ENCODE measurements at regions not wholly inside any gene's neighbourhood (a gene's known extent, or its start where the extent isn't known, plus 50 kb on each side); places are given as distances from the start of the nearest gene placed in this dataset.

- H3K4me3 ChIP-seq (ENCODE audit: low read depth in 1 of 2, low read length in 2 of 2), result no peak overlapping the region
- no peaks in the 10 kb centered on the region for H3K4me1 ChIP-seq (ENCODE audit: control insufficient read depth in 2 of 2, insufficient read depth in 2 of 2, low read length in 1 of 2)
- H3K36me3 ChIP-seq (ENCODE audit: control insufficient read depth in 2 of 2, insufficient read depth in 2 of 2, low read length in 1 of 2), result no peaks in the 10 kb centered on the region
- no peaks in the 10 kb centered on the region for H3K27me3 ChIP-seq (ENCODE audit: control insufficient read depth in 1 of 2, insufficient read depth in 2 of 2, low read length in 2 of 2)
- 63 to 80% methylated on average over 3 of the region's 3 CpGs for WGBS, 2 donors
- no peaks in the 10 kb centered on the region for H3K9me3 ChIP-seq (ENCODE audit: control insufficient read depth in 2 of 2, insufficient read depth in 1 of 2, low read depth in 1 of 2, low read length in 1 of 2)
- H3K27ac ChIP-seq (ENCODE audit: low read depth in 2 of 2, low read length in 1 of 2), result no peak overlapping the region
Observed at GRCh38 chr12:3938042-3938544, 64.9 kb upstream of the PARP11 start.

GRCh38 chr12:3935078-3935477 is 61.9 kb upstream of the PARP11 start:
- H3K9me3 ChIP-seq (ENCODE audit: control insufficient read depth in 2 of 2, insufficient read depth in 1 of 2, low read depth in 1 of 2, low read length in 1 of 2), result no peaks in the 10 kb centered on the region
- H3K27me3 ChIP-seq (ENCODE audit: control insufficient read depth in 1 of 2, insufficient read depth in 2 of 2, low read length in 2 of 2), result peaks cover 0 to 1% of the 10 kb centered on the region in 2 donors
- H3K27ac ChIP-seq (ENCODE audit: low read depth in 2 of 2, low read length in 1 of 2), result no peak overlapping the region
- 64 to 69% methylated on average over 5 of the region's 5 CpGs for WGBS, 2 donors
- no peak overlapping the region for H3K4me3 ChIP-seq (ENCODE audit: low read depth in 1 of 2, low read length in 2 of 2)
- H3K4me1 ChIP-seq (ENCODE audit: control insufficient read depth in 2 of 2, insufficient read depth in 2 of 2, low read length in 1 of 2), result no peaks in the 10 kb centered on the region
- H3K36me3 ChIP-seq (ENCODE audit: control insufficient read depth in 2 of 2, insufficient read depth in 2 of 2, low read length in 1 of 2), result no peaks in the 10 kb centered on the region

- WGBS, 2 donors, result 61 to 81% methylated on average over 1 of the region's 1 CpG
- H3K9me3 ChIP-seq (ENCODE audit: control insufficient read depth in 2 of 2, insufficient read depth in 1 of 2, low read depth in 1 of 2, low read length in 1 of 2), result no peaks in the 10 kb centered on the region
- H3K27ac ChIP-seq (ENCODE audit: low read depth in 2 of 2, low read length in 1 of 2), result no peak overlapping the region
- no peak overlapping the region for H3K4me3 ChIP-seq (ENCODE audit: low read depth in 1 of 2, low read length in 2 of 2)
- H3K27me3 ChIP-seq (ENCODE audit: control insufficient read depth in 1 of 2, insufficient read depth in 2 of 2, low read length in 2 of 2), result peaks cover 2 to 4% of the 10 kb centered on the region in 2 donors
- no peaks in the 10 kb centered on the region for H3K4me1 ChIP-seq (ENCODE audit: control insufficient read depth in 2 of 2, insufficient read depth in 2 of 2, low read length in 1 of 2)
- no peaks in the 10 kb centered on the region for H3K36me3 ChIP-seq (ENCODE audit: control insufficient read depth in 2 of 2, insufficient read depth in 2 of 2, low read length in 1 of 2)
Observed at GRCh38 chr12:3933819-3934192, 60.6 kb upstream of the PARP11 start.

- Histone ChIP-seq H3K4me3 (ENCODE audit: low read depth in 1 of 2, low read length in 2 of 2) (no peak overlapping the region), H3K9me3 (ENCODE audit: control insufficient read depth in 2 of 2, insufficient read depth in 1 of 2, low read depth in 1 of 2, low read length in 1 of 2) (no peaks in the 10 kb centered on the region), H3K4me1 (ENCODE audit: control insufficient read depth in 2 of 2, insufficient read depth in 2 of 2, low read length in 1 of 2) (no peaks in the 10 kb centered on the region), H3K27ac (ENCODE audit: low read depth in 2 of 2, low read length in 1 of 2) (no peak overlapping the region), H3K27me3 (ENCODE audit: control insufficient read depth in 1 of 2, insufficient read depth in 2 of 2, low read length in 2 of 2) (peaks cover 3 to 4% of the 10 kb centered on the region in 2 donors), H3K36me3 (ENCODE audit: control insufficient read depth in 2 of 2, insufficient read depth in 2 of 2, low read length in 1 of 2) (no peaks in the 10 kb centered on the region)
- 81 to 85% methylated on average over 9 of the region's 9 CpGs for whole genome bisulfite sequencing, 2 donors
Observed at GRCh38 chr12:3933074-3933818, 60.0 kb upstream of the PARP11 start.

GRCh38 chr12:3931776-3932175 is 58.6 kb upstream of the PARP11 start:
- Histone ChIP-seq H3K27me3 (ENCODE audit: control insufficient read depth in 1 of 2, insufficient read depth in 2 of 2, low read length in 2 of 2) (peaks cover 3 to 4% of the 10 kb centered on the region in 2 donors), H3K4me3 (ENCODE audit: low read depth in 1 of 2, low read length in 2 of 2) (no peak overlapping the region)

GRCh38 chr12:3931206-3931605 is 58.0 kb upstream of the PARP11 start:
- peaks cover 3 to 4% of the 10 kb centered on the region in 2 donors for H3K27me3 ChIP-seq (ENCODE audit: control insufficient read depth in 1 of 2, insufficient read depth in 2 of 2, low read length in 2 of 2)
- H3K4me3 ChIP-seq (ENCODE audit: low read depth in 1 of 2, low read length in 2 of 2), result no peak overlapping the region
- H3K27ac ChIP-seq (ENCODE audit: low read depth in 2 of 2, low read length in 1 of 2), result no peak overlapping the region
- no peaks in the 10 kb centered on the region for H3K9me3 ChIP-seq (ENCODE audit: control insufficient read depth in 2 of 2, insufficient read depth in 1 of 2, low read depth in 1 of 2, low read length in 1 of 2)
- no peaks in the 10 kb centered on the region for H3K4me1 ChIP-seq (ENCODE audit: control insufficient read depth in 2 of 2, insufficient read depth in 2 of 2, low read length in 1 of 2)
- WGBS, 2 donors, result 66 to 70% methylated on average over 4 of the region's 4 CpGs
- no peaks in the 10 kb centered on the region for H3K36me3 ChIP-seq (ENCODE audit: control insufficient read depth in 2 of 2, insufficient read depth in 2 of 2, low read length in 1 of 2)

More at GRCh38 chr12:3931776-3932175, 58.6 kb upstream of the PARP11 start:
- Histone ChIP-seq H3K9me3 (ENCODE audit: control insufficient read depth in 2 of 2, insufficient read depth in 1 of 2, low read depth in 1 of 2, low read length in 1 of 2) (no peaks in the 10 kb centered on the region), H3K4me1 (ENCODE audit: control insufficient read depth in 2 of 2, insufficient read depth in 2 of 2, low read length in 1 of 2) (no peaks in the 10 kb centered on the region), H3K36me3 (ENCODE audit: control insufficient read depth in 2 of 2, insufficient read depth in 2 of 2, low read length in 1 of 2) (no peaks in the 10 kb centered on the region), H3K27ac (ENCODE audit: low read depth in 2 of 2, low read length in 1 of 2) (no peak overlapping the region)
- 35 to 44% methylated on average over 5 of the region's 5 CpGs for WGBS, 2 donors

GRCh38 chr12:3929875-3930615 is 56.8 kb upstream of the PARP11 start:
- Histone ChIP-seq H3K4me3 (ENCODE audit: low read depth in 1 of 2, low read length in 2 of 2) (no peak overlapping the region), H3K9me3 (ENCODE audit: control insufficient read depth in 2 of 2, insufficient read depth in 1 of 2, low read depth in 1 of 2, low read length in 1 of 2) (no peaks in the 10 kb centered on the region), H3K27ac (ENCODE audit: low read depth in 2 of 2, low read length in 1 of 2) (no peak overlapping the region), H3K36me3 (ENCODE audit: control insufficient read depth in 2 of 2, insufficient read depth in 2 of 2, low read length in 1 of 2) (no peaks in the 10 kb centered on the region), H3K4me1 (ENCODE audit: control insufficient read depth in 2 of 2, insufficient read depth in 2 of 2, low read length in 1 of 2) (no peaks in the 10 kb centered on the region), H3K27me3 (ENCODE audit: control insufficient read depth in 1 of 2, insufficient read depth in 2 of 2, low read length in 2 of 2) (peaks cover 3 to 4% of the 10 kb centered on the region in 2 donors)
- WGBS, 2 donors, result 87% methylated on average over 10 of the region's 10 CpGs

- Histone ChIP-seq H3K27me3 (ENCODE audit: control insufficient read depth in 1 of 2, insufficient read depth in 2 of 2, low read length in 2 of 2) (peaks cover 3 to 4% of the 10 kb centered on the region in 2 donors), H3K9me3 (ENCODE audit: control insufficient read depth in 2 of 2, insufficient read depth in 1 of 2, low read depth in 1 of 2, low read length in 1 of 2) (no peaks in the 10 kb centered on the region), H3K4me3 (ENCODE audit: low read depth in 1 of 2, low read length in 2 of 2) (no peak overlapping the region), H3K36me3 (ENCODE audit: control insufficient read depth in 2 of 2, insufficient read depth in 2 of 2, low read length in 1 of 2) (no peaks in the 10 kb centered on the region), H3K4me1 (ENCODE audit: control insufficient read depth in 2 of 2, insufficient read depth in 2 of 2, low read length in 1 of 2) (no peaks in the 10 kb centered on the region), H3K27ac (ENCODE audit: low read depth in 2 of 2, low read length in 1 of 2) (no peak overlapping the region)
- WGBS, 2 donors, result 23 to 28% methylated on average over 6 of the region's 6 CpGs
Observed at GRCh38 chr12:3928538-3929184, 55.5 kb upstream of the PARP11 start.

GRCh38 chr12:3925621-3926020 is 52.4 kb upstream of the PARP11 start:
- Histone ChIP-seq H3K27me3 (ENCODE audit: control insufficient read depth in 1 of 2, insufficient read depth in 2 of 2, low read length in 2 of 2) (peaks cover 3 to 4% of the 10 kb centered on the region in 2 donors), H3K9me3 (ENCODE audit: control insufficient read depth in 2 of 2, insufficient read depth in 1 of 2, low read depth in 1 of 2, low read length in 1 of 2) (no peaks in the 10 kb centered on the region), H3K27ac (ENCODE audit: low read depth in 2 of 2, low read length in 1 of 2) (no peak overlapping the region), H3K4me1 (ENCODE audit: control insufficient read depth in 2 of 2, insufficient read depth in 2 of 2, low read length in 1 of 2) (no peaks in the 10 kb centered on the region), H3K4me3 (ENCODE audit: low read depth in 1 of 2, low read length in 2 of 2) (no peak overlapping the region), H3K36me3 (ENCODE audit: control insufficient read depth in 2 of 2, insufficient read depth in 2 of 2, low read length in 1 of 2) (no peaks in the 10 kb centered on the region)
- WGBS, 2 donors, result 91 to 97% methylated on average over 3 of the region's 3 CpGs

Data from esophagus (tissue), 2 donors.